SJCRH30 (cell line): ENCODE measurements at regions not wholly inside any gene's neighbourhood (a gene's known extent, or its start where the extent isn't known, plus 50 kb on each side); places are given as distances from the start of the nearest gene placed in this dataset.
"Not testable (repeated sequence)": the region's sequence is repeated elsewhere in the genome, so short reads cannot be mapped to it uniquely, and the experiment has no call there.

Experiments
- DNase-seq, 2 experiments: peaks; one replicate each; pipeline ENCODE4 v3.0.0-alpha.2; 2015 to 2020
- H3K27ac ChIP-seq: fragments of 250-450 bp; sonication (Bioruptor Pico); 2 replicates; pipeline ENCODE4 v1.5.1; 2020; ENCODE audit warnings: mild to moderate bottlenecking, moderate library complexity
- H3K27me3 ChIP-seq: fragments of 250-450 bp; sonication (Bioruptor Pico); 2 replicates; pipeline ENCODE4 v1.5.1; 2020; ENCODE audit warnings: mild to moderate bottlenecking, moderate library complexity
- H3K36me3 ChIP-seq: fragments of 250-450 bp; sonication (Bioruptor Pico); 2 replicates; pipeline ENCODE4 v1.5.1; 2020; ENCODE audit warnings: mild to moderate bottlenecking, moderate library complexity
- H3K4me1 ChIP-seq: fragments of 250-450 bp; sonication (Bioruptor Pico); 2 replicates; pipeline ENCODE4 v1.5.1; 2020; ENCODE audit warnings: mild to moderate bottlenecking, moderate library complexity
- H3K4me3 ChIP-seq: fragments of 250-450 bp; sonication (Bioruptor Pico); 2 replicates; pipeline ENCODE4 v1.5.1; 2020; ENCODE audit warnings: mild to moderate bottlenecking, moderate library complexity
- H3K9me3 ChIP-seq: fragments of 250-450 bp; sonication (Bioruptor Pico); replicated peaks from 2 replicates; pipeline ENCODE4 v1.5.1; 2020; ENCODE audit warnings: mild to moderate bottlenecking, moderate library complexity

GRCh38 chr14:106665814-106666213, 1139.4 kb downstream of the TMEM121 start:
- Histone ChIP-seq H3K36me3 (no peaks in the 10 kb centered on the region), H3K4me3 (no peak overlapping the region), H3K4me1 (peaks cover 4% of the 10 kb centered on the region), H3K27ac (no peak overlapping the region), H3K27me3 (no peaks in the 10 kb centered on the region; the same call in none of the 2 replicates), H3K9me3 (peaks cover 4% of the 10 kb centered on the region; the same call in 1 of the 2 replicates)
- DNase-seq, result no peak

GRCh38 chr14:106666341-106666740, 1140.0 kb downstream of the TMEM121 start:
- H3K9me3 ChIP-seq, result peaks cover 4% of the 10 kb centered on the region; the same call in 1 of the 2 replicates
- H3K27ac ChIP-seq, result no peak overlapping the region
- H3K27me3 ChIP-seq, result no peaks in the 10 kb centered on the region; the same call in none of the 2 replicates
- no peak overlapping the region for H3K4me3 ChIP-seq
- H3K4me1 ChIP-seq, result peaks cover 4% of the 10 kb centered on the region
- no peak for DNase-seq
- no peaks in the 10 kb centered on the region for H3K36me3 ChIP-seq

GRCh38 chr14:106670011-106670410, 1143.6 kb downstream of the TMEM121 start:
- Histone ChIP-seq H3K9me3 (no peaks in the 10 kb centered on the region), H3K4me3 (no peak overlapping the region), H3K27ac (no peak overlapping the region), H3K4me1 (peaks cover 4% of the 10 kb centered on the region), H3K36me3 (no peaks in the 10 kb centered on the region), H3K27me3 (no peaks in the 10 kb centered on the region; the same call in 1 of the 2 replicates)
- DNase-seq, result peak in 1 of 2 experiments; percentile 22

GRCh38 chr14:106674093-106674492, 1147.7 kb downstream of the TMEM121 start:
- not testable (repeated sequence) for H3K27ac ChIP-seq, H3K9me3 ChIP-seq, H3K27me3 ChIP-seq, H3K36me3 ChIP-seq, H3K4me1 ChIP-seq, H3K4me3 ChIP-seq, DNase-seq

- H3K27me3 ChIP-seq, H3K36me3 ChIP-seq, H3K9me3 ChIP-seq, H3K4me1 ChIP-seq, H3K4me3 ChIP-seq, DNase-seq, H3K27ac ChIP-seq: not testable (repeated sequence)
These were observed 1148.2 kb downstream of the TMEM121 start for GRCh38 chr14:106674509-106675125.

GRCh38 chr14:106675716-106676115, 1149.3 kb downstream of the TMEM121 start:
- not testable (repeated sequence) for DNase-seq, H3K36me3 ChIP-seq, H3K9me3 ChIP-seq, H3K4me3 ChIP-seq, H3K27me3 ChIP-seq, H3K27ac ChIP-seq, H3K4me1 ChIP-seq

GRCh38 chr14:106679776-106680175, 1153.4 kb downstream of the TMEM121 start:
- Histone ChIP-seq H3K27ac (no peak overlapping the region), H3K4me3 (no peak overlapping the region), H3K4me1 (no peaks in the 10 kb centered on the region), H3K36me3 (no peaks in the 10 kb centered on the region), H3K9me3 (no peaks in the 10 kb centered on the region), H3K27me3 (peaks cover 10% of the 10 kb centered on the region; the same call in 1 of the 2 replicates)
- DNase-seq, result no peak

- H3K27ac ChIP-seq, result no peak overlapping the region
- peaks cover 10% of the 10 kb centered on the region for H3K27me3 ChIP-seq
- no peaks in the 10 kb centered on the region for H3K9me3 ChIP-seq
- H3K4me3 ChIP-seq, result no peak overlapping the region
- DNase-seq, result no peak
- no peaks in the 10 kb centered on the region for H3K36me3 ChIP-seq
- no peaks in the 10 kb centered on the region for H3K4me1 ChIP-seq
These were observed 1154.8 kb downstream of the TMEM121 start for GRCh38 chr14:106681161-106681560.

- peaks cover 10% of the 10 kb centered on the region for H3K27me3 ChIP-seq
- DNase-seq, result no peak
- no peak overlapping the region for H3K27ac ChIP-seq
- H3K4me3 ChIP-seq, result no peak overlapping the region
- no peaks in the 10 kb centered on the region for H3K4me1 ChIP-seq
- no peaks in the 10 kb centered on the region for H3K36me3 ChIP-seq
- no peaks in the 10 kb centered on the region for H3K9me3 ChIP-seq
These were observed 1155.2 kb downstream of the TMEM121 start for GRCh38 chr14:106681568-106681967.

- peaks cover 8% of the 10 kb centered on the region for H3K27me3 ChIP-seq
- no peaks in the 10 kb centered on the region for H3K36me3 ChIP-seq
- DNase-seq, result no peak
- H3K27ac ChIP-seq, result no peak overlapping the region
- H3K4me1 ChIP-seq, result no peaks in the 10 kb centered on the region
- no peaks in the 10 kb centered on the region for H3K9me3 ChIP-seq
- no peak overlapping the region for H3K4me3 ChIP-seq
These were observed 1157.2 kb downstream of the TMEM121 start for GRCh38 chr14:106683631-106684030.

- Histone ChIP-seq H3K9me3 (no peaks in the 10 kb centered on the region), H3K4me1 (no peaks in the 10 kb centered on the region), H3K27ac (no peak overlapping the region), H3K36me3 (no peaks in the 10 kb centered on the region), H3K4me3 (no peak overlapping the region), H3K27me3 (no peaks in the 10 kb centered on the region; the same call in 1 of the 2 replicates)
- DNase-seq, result no peak
These were observed 1160.2 kb downstream of the TMEM121 start for GRCh38 chr14:106686533-106686932.

- no peaks in the 10 kb centered on the region; the same call in 1 of the 2 replicates for H3K27me3 ChIP-seq
- DNase-seq, result no peak
- H3K9me3 ChIP-seq, result no peaks in the 10 kb centered on the region
- no peaks in the 10 kb centered on the region for H3K36me3 ChIP-seq
- H3K27ac ChIP-seq, result no peak overlapping the region
- H3K4me1 ChIP-seq, result no peaks in the 10 kb centered on the region
- no peak overlapping the region for H3K4me3 ChIP-seq
These were observed 1164.0 kb downstream of the TMEM121 start for GRCh38 chr14:106690333-106690891.

GRCh38 chr14:106691601-106692291, 1165.4 kb downstream of the TMEM121 start:
- Histone ChIP-seq H3K27ac (no peak overlapping the region), H3K9me3 (no peaks in the 10 kb centered on the region), H3K4me1 (no peaks in the 10 kb centered on the region), H3K36me3 (no peaks in the 10 kb centered on the region), H3K27me3 (no peaks in the 10 kb centered on the region), H3K4me3 (no peak overlapping the region)
- peak; percentile 41 to 46 for DNase-seq

- Histone ChIP-seq H3K27me3 (no peaks in the 10 kb centered on the region), H3K27ac (no peak overlapping the region), H3K4me1 (no peaks in the 10 kb centered on the region), H3K36me3 (no peaks in the 10 kb centered on the region), H3K4me3 (no peak overlapping the region), H3K9me3 (no peaks in the 10 kb centered on the region)
- DNase-seq, result peak; percentile 28 to 43
These were observed 1168.4 kb downstream of the TMEM121 start for GRCh38 chr14:106694638-106695393.
